NB4 (cell line): ENCODE measurements at regions not wholly inside any gene's neighbourhood (a gene's known extent, or its start where the extent isn't known, plus 50 kb on each side); places are given as distances from the start of the nearest gene placed in this dataset.

Experiments used
- DNase-seq: peaks from one replicate; pipeline ENCODE4 v3.0.0; 2010; ENCODE audit warnings: low read depth
- H3K4me3 ChIP-seq: one replicate; pipeline ENCODE4 v1.5.1; 2011; ENCODE audit warnings: mild to moderate bottlenecking, low read depth, low read length, moderate library complexity
- MAX ChIP-seq: IDR thresholded peaks from 2 replicates; pipeline ENCODE4 v1.6.1; 2011; ENCODE audit warnings: low read depth, low read length
- MYC ChIP-seq: IDR thresholded peaks from 2 replicates; pipeline ENCODE4 v1.6.1; 2011; ENCODE audit warnings: low read depth, low read length
- POLR2A ChIP-seq: IDR thresholded peaks from 2 replicates; pipeline ENCODE4 v1.6.1; 2011; ENCODE audit warnings: mild to moderate bottlenecking; ENCODE audit not compliant: insufficient read length; ENCODE audit errors: extremely low read depth
- TF ChIP-seq, protein P1 (sequence below): IDR thresholded peaks from one replicate; pipeline ENCODE4 v1.5.1; 2012; ENCODE audit warnings: low read depth, low read length

- no peak for TF ChIP-seq MYC
- TF ChIP-seq MAX: no peak
- TF ChIP-seq, protein P1, sequence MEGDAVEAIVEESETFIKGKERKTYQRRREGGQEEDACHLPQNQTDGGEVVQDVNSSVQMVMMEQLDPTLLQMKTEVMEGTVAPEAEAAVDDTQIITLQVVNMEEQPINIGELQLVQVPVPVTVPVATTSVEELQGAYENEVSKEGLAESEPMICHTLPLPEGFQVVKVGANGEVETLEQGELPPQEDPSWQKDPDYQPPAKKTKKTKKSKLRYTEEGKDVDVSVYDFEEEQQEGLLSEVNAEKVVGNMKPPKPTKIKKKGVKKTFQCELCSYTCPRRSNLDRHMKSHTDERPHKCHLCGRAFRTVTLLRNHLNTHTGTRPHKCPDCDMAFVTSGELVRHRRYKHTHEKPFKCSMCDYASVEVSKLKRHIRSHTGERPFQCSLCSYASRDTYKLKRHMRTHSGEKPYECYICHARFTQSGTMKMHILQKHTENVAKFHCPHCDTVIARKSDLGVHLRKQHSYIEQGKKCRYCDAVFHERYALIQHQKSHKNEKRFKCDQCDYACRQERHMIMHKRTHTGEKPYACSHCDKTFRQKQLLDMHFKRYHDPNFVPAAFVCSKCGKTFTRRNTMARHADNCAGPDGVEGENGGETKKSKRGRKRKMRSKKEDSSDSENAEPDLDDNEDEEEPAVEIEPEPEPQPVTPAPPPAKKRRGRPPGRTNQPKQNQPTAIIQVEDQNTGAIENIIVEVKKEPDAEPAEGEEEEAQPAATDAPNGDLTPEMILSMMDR: no peak
- no peak for TF ChIP-seq POLR2A
- no peak for DNase-seq
- no peak overlapping the region for H3K4me3 ChIP-seq
Measured at GRCh38 chr12:4210183-4210582, 63.4 kb upstream of the CCND2 start.

- no peak overlapping the region for H3K4me3 ChIP-seq
- DNase-seq: no peak
- TF ChIP-seq MAX (0 out of 2 replicates have a peak, but pooled peaks have one; percentile 26), MYC (no peak)
Measured at GRCh38 chr12:4206470-4206869, 67.1 kb upstream of the CCND2 start.

- TF ChIP-seq, protein P1: no peak
- TF ChIP-seq MYC (no peak), MAX (no peak), POLR2A (no peak)
- no peak overlapping the region for H3K4me3 ChIP-seq
- DNase-seq: peak; percentile 51
Measured at GRCh38 chr12:4203772-4204376, 69.7 kb upstream of the CCND2 start.

DNA sequence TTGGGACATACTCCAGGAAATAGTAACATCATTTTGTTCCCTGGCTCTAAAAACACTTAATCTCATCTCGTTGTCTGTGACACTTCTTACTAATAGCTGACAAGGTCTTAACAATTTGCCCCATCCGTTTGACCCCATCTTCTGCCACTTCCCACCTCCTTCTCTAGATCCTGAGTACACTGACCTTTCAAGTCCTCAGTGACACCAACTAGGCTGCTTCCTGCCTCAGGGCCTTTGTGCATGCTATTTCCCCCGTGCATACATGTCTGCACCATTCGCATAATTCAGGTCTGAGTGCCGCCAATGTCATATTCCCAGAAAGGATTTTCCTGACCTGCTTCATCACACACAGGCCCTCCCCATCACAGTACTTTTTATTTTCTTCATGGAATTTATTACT, 70.6 kb upstream of the CCND2 start:
- TF ChIP-seq POLR2A (no peak), MAX (no peak), MYC (no peak)
- TF ChIP-seq, protein P1: no peak
- no peak for DNase-seq
- H3K4me3 ChIP-seq: no peak overlapping the region

DNA sequence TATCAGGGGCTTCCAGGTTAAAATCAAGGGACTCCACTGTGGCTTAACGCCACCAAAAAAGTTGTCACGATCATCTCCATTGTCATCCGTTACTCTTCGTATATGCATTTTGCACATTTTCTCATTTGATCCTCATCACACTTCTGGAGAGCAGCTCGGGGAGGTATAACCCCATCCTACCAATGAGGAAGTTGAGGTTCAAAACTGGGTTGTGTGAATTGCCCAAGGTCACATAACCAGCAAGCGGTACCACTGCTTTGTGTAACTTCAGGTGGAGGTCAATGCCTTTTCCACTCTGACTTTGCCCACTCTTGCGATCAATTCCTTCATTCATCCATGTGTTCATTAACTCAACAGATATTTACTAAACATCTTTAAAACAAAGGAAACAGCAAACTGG, 71.1 kb upstream of the CCND2 start:
- DNase-seq: peak; percentile 62

More for the DNA sequence above, 71.1 kb upstream of the CCND2 start:
- no peak for TF ChIP-seq POLR2A
- no peak for TF ChIP-seq MAX
- TF ChIP-seq MYC: no peak
- TF ChIP-seq, protein P1: no peak
- no peak overlapping the region for H3K4me3 ChIP-seq
